Epithelial cell of esophagus (primary cell): ENCODE measurements at regions not wholly inside any gene's neighbourhood (a gene's known extent, or its start where the extent isn't known, plus 50 kb on each side); places are given as distances from the start of the nearest gene placed in this dataset.
A peak's percentile ranks its signal among the peaks of the same experiment; 100 is the strongest.
"Not testable (repeated sequence)": the region's sequence is repeated elsewhere in the genome, so short reads cannot be mapped to it uniquely, and the experiment has no call there.

Experiments
- DNase-seq: peaks from one replicate; pipeline ENCODE4 v3.0.0; 2010; ENCODE audit warnings: low read depth
- H3K4me3 ChIP-seq: 2 replicates; pipeline ENCODE4 v1.5.1; 2011; ENCODE audit warnings: mild to moderate bottlenecking, low read length, control low read depth
- CTCF ChIP-seq: IDR thresholded peaks from 2 replicates; pipeline ENCODE4 v1.5.1; 2011; ENCODE audit warnings: low read depth, mild to moderate bottlenecking, low read length, control low read depth, inconsistent platforms; ENCODE audit not compliant: insufficient read depth; ENCODE audit errors: missing control alignments

GRCh38 chr10:29734640-29734961 is 99.8 kb upstream of the SVIL start:
- DNase-seq, result peak; percentile 34
- TF ChIP-seq CTCF, result no peak
- H3K4me3 ChIP-seq, result peak overlapping the region; percentile 74

- DNase-seq, result no peak
- no peak overlapping the region for H3K4me3 ChIP-seq
- no peak for TF ChIP-seq CTCF
Observed at GRCh38 chr10:29733323-29733722, 98.6 kb upstream of the SVIL start.

GRCh38 chr10:29732918-29733317 is 98.1 kb upstream of the SVIL start:
- H3K4me3 ChIP-seq, result no peak overlapping the region
- no peak for TF ChIP-seq CTCF

GRCh38 chr10:29731760-29732159 is 97.0 kb upstream of the SVIL start:
- TF ChIP-seq CTCF, result no peak
- DNase-seq, result no peak
- H3K4me3 ChIP-seq, result no peak overlapping the region

More at GRCh38 chr10:29732918-29733317, 98.1 kb upstream of the SVIL start:
- no peak for DNase-seq

- H3K4me3 ChIP-seq, result no peak overlapping the region
- TF ChIP-seq CTCF, result no peak
- DNase-seq, result peak; percentile 26
Observed at GRCh38 chr10:29730969-29731368, 96.2 kb upstream of the SVIL start.

- H3K4me3 ChIP-seq, result no peak overlapping the region
- no peak for TF ChIP-seq CTCF
- peak; percentile 40 for DNase-seq
Observed at GRCh38 chr10:29730458-29730857, 95.7 kb upstream of the SVIL start.

GRCh38 chr10:29728541-29729049 is 93.8 kb upstream of the SVIL start:
- DNase-seq, result no peak
- no peak overlapping the region for H3K4me3 ChIP-seq
- TF ChIP-seq CTCF, result no peak

- not testable (repeated sequence) for DNase-seq
Observed at GRCh38 chr10:29725927-29726326, 91.2 kb upstream of the SVIL start.

More at GRCh38 chr10:29725927-29726326, 91.2 kb upstream of the SVIL start:
- H3K4me3 ChIP-seq, result not testable (repeated sequence)
